HG03575 (cell line): ENCODE measurements at regions not wholly inside any gene's neighbourhood (a gene's known extent, or its start where the extent isn't known, plus 50 kb on each side); places are given as distances from the start of the nearest gene placed in this dataset.

Source experiments
- ATAC-seq: cut with Tn5 transposase; IDR thresholded peaks from one replicate; pipeline ENCODE4 v1.9.1; 2021; ENCODE audit not compliant: unreplicated experiment, insufficient number of reproducible peaks, low FRiP score; ENCODE audit errors: extremely low read depth

DNA sequence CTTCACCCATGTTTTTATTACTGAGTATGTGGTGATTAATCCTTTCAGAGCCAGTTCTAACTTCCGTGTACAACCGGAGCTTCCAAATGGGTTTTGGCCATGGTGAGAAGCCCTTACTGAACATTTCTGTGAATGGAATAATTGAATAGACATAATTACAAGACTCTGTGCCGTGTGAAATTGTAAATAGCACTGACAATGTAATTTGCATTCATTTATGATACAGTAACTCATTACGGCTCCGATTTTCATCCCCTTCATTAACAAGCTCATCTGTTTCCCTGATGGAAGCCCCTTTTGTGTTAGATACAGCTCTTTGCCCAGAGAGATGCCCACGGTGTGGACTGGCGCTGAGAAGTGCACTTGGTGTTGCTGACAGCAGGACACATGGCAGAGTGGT is 891.0 kb downstream of the AACS start:
- ATAC-seq: no peak

DNA sequence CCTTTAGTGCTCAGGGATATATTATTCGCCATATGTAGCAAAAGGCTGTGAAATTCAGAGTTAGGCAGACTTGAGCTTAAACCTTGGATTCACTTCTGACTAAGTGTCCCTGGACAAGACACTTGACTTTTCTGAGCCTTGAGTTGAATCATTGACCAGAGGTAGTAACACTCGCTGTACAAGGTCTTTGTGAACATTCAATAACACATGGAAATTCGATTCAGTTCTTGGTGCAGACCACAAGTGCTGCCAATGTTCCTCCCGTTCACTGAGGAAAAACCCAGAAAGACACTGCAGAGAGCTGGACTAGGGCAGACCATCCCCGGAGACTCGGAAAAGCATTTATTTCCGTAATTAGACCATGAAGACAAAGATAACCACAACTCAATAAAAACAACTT is 901.4 kb downstream of the AACS start:
- no peak for ATAC-seq

DNA sequence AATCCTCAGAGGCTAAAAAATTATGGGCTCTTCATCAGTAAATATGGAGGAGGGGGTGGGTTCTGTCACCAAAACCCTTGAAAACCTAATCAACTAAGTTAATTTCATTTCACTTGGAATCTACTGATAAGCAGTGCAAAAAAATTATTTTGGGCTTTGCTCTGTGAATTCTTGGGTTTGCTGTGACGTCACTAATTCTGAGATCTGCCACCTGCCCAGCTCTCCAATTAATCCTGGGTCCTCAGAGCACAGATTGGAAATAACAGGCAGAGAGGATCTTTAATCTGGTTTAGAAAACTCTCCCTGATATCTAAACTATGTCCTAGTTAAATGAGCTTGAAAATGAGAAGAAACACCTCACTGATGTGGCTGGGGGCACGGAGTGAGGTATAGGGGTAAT is 903.2 kb downstream of the AACS start:
- no peak for ATAC-seq

DNA sequence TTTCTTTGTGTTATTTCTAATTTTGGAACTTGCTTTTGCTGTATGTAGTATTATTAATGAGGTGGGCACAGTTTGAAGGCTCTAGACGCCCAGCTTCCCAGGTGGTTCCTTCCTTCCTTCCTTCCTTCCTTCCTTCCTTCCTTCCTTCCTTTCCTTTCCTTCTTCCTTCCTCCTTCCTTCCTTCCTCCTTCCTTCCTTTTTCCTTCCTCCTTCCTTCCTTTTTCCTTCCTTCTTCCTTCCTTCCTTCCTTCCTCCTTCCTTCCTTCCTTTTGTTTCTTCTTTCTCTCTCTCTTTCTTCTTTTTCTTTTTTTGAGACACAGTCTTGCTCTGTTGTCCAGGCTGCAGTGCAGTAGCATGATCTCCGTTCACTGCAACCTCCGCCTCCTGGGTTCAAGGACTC is 906.7 kb downstream of the AACS start:
- ATAC-seq: no peak

DNA sequence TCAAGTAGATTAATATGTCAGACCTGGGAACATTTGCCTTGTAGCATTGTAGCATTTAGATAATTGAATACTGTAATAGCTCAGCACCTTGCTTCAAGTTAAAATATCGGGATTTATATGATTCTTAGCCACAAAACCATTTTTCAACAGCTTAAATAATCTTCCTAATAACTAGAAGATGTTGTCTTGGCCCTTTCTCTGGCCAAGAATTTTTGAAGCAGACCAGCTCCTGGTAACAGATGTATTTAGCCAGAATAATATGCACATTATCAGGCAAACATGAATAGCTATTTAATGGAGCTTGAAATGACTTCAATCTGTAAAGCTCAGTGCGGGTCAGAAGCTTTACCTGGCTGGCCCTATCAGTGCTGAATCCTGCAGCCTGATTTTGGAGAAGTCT is 913.1 kb downstream of the AACS start:
- ATAC-seq: no peak

DNA sequence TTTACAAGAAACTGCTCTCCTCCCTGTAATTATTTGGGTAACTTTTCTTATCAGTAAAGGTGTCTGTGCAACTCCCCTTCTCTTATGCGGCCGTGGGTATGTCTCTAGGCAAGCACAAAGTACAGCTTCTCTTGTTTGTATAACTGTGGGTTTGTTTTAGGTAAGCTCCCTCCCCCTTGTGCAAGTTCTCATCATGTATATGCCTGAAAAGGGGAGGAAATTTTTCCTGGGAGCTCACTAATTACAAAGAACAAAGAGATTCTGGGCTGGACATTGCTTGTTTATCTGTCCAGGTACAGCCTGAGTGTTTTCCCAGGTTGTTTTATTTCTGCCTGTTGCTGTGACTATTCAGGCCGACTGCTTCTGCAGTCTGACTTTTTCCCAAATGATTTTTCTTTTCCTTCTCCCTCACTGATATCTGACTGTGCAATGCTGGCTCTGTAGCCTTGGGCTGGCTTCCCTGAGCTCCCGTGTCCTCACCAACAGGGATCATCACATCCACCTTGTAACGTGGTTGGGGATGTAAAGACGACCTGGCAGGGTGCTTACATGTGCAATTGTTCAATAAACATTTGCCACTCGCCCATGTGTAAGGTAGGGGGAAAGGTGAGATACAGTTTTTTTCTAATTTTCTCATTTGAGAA is 916.5 kb downstream of the AACS start:
- ATAC-seq: no peak

DNA sequence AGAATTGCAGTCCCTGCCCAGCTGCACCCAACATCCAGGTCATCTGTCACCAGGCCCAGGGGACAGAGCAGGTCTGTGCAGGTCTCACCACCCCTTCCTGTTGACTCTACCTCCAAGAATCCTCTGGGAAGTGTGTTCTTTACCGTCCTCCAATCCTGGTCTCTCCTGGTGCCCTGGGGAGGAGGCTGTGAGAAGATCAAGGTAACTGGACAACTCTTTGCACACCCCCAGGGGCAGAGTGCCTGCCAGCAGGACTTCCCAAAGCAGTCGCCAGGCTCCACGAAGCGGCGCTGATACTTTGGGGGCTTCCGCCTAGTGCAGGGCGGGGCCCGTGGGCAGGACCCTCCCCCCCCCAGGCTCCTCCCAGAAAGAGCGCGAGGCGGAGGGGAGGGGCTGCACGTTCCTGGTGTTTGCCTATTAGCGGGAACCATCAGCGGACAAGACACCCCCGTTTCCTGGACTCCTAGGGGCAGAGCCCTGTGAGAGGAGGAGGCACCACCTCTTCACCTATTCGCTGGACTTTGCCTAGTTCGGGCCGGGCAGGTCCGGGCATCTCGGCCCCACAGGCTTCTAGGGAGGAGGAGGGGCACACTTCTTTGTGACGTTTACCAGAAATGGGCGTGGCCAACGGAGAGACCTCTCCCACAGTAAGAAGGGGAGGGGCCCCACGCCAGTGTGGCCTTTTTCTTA is 918.0 kb downstream of the AACS start:
- no peak for ATAC-seq

DNA sequence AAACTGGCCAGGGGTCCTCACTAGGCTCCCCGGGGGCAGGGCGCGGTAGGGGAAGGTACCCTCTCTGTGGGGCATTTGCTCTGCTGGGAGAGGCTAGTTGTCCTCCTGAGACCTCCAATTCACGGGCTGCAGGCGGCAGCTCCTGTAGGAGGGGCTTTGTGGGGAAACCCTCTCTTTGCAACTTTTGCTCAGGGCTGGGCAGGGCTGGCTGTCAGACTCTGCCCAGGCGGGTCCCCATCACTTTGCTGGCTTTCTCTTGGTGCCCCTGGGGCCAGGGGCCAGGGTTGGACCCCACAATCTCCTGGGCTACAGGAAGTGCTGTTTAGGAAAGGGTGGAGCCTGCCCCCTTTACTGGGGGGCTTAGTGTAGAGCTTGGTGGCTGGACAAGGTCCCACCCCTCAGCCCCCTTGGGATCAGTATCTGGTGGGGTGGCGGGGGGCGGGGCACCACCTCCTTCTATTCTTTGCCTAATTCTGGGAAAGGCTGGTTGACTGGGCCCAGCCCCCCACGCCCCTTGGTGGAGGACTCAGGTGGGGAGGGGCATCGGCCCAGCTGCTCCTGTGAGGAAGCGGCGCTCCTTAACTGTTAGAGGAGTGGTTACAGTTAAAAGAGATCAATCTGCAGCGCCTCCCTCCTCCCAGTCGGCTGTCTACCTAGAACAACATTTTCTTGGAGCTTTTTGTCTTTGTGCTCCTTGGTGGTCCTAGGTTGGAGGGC is 918.7 kb downstream of the AACS start:
- no peak for ATAC-seq

DNA sequence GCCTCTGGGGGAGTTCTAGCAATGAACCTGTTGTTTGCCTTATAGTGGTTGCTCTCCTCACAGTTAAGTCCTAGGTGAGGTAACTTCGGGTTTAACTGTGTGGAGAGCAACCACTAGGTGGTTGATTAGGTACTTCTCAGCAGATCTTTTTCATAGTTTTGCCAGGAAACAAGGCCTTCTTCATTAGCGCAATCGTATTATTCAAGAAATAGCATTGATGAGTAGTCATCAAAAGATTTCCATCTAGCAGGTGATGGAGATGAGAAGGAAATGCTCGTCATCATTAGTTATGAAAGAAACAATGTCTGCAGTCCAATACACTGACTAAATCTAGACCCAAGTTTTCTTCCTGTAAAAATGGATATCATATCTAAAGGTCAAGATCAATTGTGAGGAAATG is 923.3 kb downstream of the AACS start:
- ATAC-seq: no peak

DNA sequence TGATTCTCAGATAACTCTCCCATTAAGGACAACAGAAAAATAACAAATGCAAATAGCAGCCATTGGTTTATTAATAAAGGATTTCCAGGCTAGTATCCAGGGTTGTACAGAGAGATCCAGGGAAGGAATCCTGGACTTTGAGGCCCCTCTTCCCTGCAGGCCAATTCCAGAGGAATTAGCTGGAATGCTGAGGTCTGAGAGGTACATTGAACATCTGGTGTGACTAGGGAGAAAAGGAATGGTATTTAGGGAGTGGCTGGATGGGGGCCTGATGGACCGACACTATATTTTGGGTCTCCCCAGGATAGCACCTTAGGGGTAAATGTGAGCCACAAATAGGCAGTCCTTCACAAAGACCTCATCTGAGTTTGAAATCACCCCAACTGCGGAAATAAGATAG is 924.5 kb downstream of the AACS start:
- no peak for ATAC-seq

DNA sequence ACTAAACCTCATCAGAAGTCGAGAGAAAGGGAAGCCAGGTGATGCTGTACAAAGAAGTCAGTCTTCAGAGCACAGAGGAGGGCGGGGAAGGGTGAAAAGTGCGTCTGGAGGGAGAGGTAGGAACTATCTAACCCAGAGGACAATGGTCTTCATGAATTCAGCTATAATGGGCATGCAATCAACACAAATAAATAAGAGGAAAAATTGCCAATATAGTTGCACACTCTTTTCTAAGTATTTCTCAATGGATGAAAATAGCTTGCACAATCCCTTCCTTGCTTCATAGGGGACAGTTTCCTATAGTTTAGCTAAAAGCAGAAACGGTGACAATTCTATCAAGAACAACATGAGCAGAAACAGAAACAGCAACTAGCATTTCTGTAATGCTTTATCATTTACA is 931.2 kb downstream of the AACS start:
- ATAC-seq: no peak

DNA sequence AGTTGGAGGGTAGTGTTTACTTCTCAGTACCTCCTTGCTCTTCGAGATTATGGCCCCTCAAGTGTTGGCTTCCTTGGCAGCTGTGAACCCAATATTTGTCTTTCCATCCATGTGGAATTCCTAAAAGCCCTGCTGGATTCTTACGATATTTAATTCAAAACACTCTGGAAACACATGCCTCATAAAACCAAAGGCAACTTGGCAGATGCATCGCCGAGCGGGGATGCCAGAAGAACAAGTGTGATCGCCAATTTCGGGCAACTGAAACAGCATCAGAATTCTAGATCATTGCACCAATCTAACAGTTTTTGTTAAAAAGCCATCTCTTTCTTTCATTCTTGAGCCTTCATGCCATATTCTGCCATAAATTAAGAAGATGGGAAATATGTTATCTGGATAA is 934.4 kb downstream of the AACS start:
- no peak for ATAC-seq

DNA sequence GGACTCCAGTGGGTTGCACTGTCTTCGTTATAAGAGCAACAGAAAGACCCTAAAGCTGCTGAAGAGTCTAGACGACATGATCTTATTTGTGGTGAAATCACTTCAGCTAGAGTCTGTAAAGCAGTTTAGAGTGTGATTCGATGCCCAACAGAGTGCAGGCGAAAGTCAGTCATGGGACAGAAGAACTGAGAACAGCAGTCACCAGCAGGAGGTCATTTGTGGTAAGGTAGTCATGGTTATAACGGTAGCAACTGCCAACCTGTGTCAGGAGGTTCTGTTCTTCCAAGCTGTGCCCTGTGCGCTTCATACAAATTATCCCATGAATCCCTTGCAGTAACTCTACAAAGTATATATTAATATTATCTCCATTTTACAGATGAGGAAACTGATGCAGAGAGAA is 954.1 kb downstream of the AACS start:
- no peak for ATAC-seq

DNA sequence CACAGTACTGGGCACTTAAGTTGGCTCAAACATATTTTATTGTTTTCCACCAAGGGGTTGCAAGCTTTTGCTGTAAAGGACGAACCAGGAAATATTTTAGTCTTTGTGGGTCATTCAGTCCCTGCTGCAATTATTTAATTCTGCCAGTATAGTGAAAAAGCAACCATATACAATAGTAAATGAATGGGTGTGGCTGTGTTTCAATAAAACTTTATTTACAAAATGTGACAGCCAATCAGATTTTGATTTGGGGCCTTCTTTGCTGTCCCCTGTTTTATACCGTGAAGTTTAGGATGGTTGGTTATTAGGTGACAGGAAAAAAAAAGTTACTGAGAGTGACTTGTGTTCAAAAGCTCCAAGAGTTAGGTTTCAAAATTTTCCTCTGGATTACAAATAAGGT is 956.4 kb downstream of the AACS start:
- no peak for ATAC-seq

DNA sequence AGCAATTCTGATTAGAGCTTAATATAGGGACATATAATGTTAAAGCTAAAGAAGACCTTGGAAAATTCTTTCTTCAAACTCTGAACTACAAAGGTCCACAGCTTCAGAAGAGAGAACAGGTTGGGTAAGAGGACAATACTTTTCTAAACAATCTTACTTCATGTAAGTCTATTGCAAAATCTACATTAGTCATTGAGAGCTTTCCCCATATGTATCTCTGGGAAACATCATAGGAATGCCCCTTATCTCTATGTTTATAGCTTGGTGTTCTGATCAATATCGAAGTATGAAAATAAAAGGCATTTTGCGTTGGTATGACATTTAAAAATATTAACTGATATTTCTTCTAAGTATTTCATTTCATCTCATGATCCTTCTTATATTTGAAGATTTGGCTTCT is 962.6 kb downstream of the AACS start:
- no peak for ATAC-seq

DNA sequence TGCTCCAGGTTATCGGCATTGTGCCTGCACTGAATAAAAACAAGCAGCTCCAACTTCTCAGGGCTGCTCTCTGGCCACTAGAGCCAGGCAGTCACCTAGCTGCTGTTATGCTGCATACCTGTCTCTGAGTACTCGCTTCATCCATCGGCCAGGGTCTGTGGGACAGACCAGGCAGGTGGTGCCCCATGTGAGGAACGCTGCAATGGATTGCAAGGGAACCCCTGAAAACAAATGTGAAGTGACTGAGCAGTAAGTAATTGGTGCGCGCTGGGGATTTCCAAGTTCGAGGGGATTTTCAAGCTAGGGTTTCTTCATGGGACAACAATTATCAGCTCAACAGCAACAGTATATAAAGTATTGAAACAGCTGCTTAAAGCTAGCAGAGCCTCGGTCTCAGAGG is 965.3 kb downstream of the AACS start:
- no peak for ATAC-seq

DNA sequence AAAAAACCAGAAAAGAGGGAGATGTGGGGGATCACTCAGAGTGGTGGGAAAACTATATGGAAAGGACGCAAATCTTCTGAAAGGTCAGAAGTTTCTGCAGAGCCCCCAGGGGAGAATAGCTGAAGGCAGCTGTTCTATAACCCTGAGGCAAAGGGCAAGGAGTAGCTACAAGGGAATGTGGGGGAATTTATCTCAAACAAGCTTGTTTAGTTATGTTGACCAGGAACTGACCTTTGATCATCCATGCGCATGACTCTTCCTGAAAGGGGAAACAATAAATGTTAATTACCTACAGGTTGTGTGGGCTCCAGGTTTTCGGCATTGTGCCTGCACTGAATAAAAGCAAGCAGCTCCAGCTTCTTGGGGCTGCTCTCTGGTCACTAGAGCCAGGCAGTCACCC is 968.5 kb downstream of the AACS start:
- no peak for ATAC-seq

DNA sequence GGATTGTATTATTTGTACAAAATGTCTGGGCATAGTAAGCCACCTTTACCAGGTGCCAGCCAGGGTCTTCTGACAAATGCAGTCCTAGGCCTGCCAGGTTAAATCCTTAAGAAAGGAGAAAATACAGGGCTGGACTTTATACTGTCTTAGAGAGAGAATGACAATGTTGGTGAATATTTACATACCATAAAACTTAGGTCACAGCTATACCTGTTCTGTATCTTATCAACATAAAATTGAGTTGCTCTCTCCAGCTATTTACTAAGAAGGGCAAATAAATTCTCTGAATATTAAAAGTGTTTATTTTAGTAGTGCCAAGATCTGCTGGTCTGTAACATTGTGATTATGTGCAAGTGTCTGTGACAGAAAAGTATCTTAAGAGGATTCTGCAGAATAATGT is 971.1 kb downstream of the AACS start:
- ATAC-seq: no peak

DNA sequence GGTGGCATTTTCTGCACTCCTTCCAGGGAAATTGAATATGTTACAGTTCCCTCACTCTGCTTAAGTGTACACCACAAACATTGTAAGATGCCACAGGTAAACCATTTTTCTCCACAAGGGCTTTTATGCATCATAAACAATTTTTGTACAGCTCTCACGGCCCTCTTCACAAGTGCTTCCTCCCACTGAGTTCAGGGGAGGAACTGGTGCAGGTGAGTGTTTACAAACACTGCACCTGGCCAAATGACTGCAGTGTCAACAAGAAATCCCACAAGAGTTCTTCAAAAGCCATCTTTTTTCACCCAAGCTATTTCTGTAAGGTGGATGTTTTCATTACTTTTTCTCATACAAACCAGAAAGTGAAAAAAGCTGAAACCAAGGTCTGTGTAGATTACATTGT is 973.2 kb downstream of the AACS start:
- no peak for ATAC-seq

DNA sequence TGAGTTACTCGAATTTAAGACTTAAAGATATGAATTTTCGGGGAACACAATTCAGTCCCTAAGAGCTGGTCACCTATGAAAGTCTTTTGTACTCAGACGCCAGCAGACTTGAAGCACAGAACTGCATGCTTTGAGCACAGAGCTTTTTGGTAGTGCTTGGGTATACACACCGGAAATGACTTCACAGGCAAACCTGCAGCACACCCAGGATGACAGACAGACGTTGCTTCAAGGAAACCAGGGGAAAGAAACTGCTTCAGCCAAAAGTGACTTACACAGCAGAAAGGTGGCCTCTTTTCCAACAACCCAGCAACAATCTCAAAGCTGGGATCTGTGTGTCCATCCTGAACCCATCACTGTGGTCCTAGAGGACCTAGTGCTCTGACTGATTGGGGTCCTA is 975.1 kb downstream of the AACS start:
- ATAC-seq: no peak
